OCI-LY1 (cell line): ENCODE measurements at regions not wholly inside any gene's neighbourhood (a gene's known extent, or its start where the extent isn't known, plus 50 kb on each side); places are given as distances from the start of the nearest gene placed in this dataset.

Experiments used
- EZH2 ChIP-seq: fragments of 200-600 bp; sonication (generic), shearing (Covaris generic); IDR thresholded peaks from 2 replicates; pipeline ENCODE4 v1.8.0; 2017; ENCODE audit warnings: borderline replicate concordance, mixed run types, mild to moderate bottlenecking, antibody characterized with exemption, low read length, moderate library complexity, mixed read lengths
- TF ChIP-seq, protein P1 (sequence below): fragments of 200-600 bp; sonication (generic), shearing (Covaris generic); IDR thresholded peaks from 2 replicates; pipeline ENCODE4 v1.5.1; 2017; ENCODE audit warnings: mild to moderate bottlenecking, antibody characterized with exemption, low read length, moderate library complexity, mixed read lengths

DNA sequence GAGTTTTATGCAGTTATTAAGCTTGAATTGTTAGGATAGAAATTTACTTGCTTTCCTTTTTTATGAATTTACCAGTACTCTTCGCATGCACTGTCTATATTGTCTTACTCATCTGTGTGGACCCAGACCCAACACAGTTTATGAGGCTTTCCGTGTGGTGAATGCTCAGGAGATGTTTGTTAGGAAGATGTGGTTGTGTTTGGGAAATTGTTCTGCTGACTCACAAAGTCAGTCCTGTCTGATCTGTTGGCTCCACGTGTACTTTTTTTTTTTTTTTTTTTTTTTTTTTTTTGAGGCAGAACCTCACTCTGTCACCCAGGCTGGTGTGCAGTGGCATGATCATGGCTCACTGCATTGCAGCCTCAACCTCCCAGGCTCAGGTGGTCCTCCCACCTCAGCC lies 532.5 kb downstream of the LMO7 start:
- TF ChIP-seq, protein P1, sequence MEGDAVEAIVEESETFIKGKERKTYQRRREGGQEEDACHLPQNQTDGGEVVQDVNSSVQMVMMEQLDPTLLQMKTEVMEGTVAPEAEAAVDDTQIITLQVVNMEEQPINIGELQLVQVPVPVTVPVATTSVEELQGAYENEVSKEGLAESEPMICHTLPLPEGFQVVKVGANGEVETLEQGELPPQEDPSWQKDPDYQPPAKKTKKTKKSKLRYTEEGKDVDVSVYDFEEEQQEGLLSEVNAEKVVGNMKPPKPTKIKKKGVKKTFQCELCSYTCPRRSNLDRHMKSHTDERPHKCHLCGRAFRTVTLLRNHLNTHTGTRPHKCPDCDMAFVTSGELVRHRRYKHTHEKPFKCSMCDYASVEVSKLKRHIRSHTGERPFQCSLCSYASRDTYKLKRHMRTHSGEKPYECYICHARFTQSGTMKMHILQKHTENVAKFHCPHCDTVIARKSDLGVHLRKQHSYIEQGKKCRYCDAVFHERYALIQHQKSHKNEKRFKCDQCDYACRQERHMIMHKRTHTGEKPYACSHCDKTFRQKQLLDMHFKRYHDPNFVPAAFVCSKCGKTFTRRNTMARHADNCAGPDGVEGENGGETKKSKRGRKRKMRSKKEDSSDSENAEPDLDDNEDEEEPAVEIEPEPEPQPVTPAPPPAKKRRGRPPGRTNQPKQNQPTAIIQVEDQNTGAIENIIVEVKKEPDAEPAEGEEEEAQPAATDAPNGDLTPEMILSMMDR: no peak
- TF ChIP-seq EZH2: no peak
